HG03565 (cell line): ENCODE measurements at regions not wholly inside any gene's neighbourhood (a gene's known extent, or its start where the extent isn't known, plus 50 kb on each side); places are given as distances from the start of the nearest gene placed in this dataset.
A peak's percentile ranks its signal among the peaks of the same experiment; 100 is the strongest.
"Not testable (repeated sequence)": the region's sequence is repeated elsewhere in the genome, so short reads cannot be mapped to it uniquely, and the experiment has no call there.

Source experiments
- ATAC-seq: cut with Tn5 transposase; IDR thresholded peaks from one replicate; pipeline ENCODE4 v1.9.1; 2021; ENCODE audit warnings: mild to moderate bottlenecking, moderate library complexity; ENCODE audit not compliant: unreplicated experiment

- no peak for ATAC-seq
Measured at GRCh38 chr4:128459547-128459946, 171.9 kb upstream of the PGRMC2 start.

DNA sequence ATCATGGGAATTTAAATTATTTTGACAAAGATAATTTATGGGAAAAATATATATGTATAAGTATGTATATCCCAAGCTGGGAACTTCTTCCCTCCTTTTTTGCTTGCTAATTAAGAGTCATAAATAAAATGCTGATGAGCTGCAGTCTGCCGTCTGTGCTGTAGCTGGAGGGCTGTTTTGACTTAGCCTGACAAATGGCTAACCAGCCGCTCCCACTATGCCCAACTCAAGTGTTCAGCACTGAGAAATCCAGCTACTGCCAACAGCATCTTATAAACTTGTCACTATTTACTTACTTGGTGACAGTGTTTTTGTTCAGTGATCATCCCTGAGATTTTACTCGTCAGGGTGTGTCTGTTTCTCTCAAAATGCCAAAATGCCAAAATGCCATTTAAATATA is 171.2 kb upstream of the PGRMC2 start:
- ATAC-seq = no peak

GRCh38 chr4:128457726-128458125 is 170.1 kb upstream of the PGRMC2 start:
- no peak for ATAC-seq

DNA sequence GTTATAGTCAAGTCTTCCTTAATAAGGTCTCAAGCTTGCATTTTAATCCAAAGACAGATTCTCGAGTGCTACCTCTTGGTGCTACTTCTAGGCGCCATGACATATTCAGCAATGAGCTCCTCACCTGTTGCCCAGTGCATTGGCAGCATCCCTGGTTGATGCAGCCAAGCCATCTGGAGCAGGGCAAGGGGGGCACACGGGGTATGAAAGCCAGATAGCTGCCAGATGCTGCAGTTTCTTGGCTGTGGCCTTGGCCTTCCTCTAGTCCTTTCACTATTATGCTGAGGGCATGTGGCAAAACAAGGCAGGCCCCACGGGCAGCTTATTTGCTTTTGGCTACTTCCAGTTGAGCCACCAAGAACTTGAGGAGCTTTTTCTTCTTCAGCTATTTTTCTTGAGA is 168.6 kb upstream of the PGRMC2 start:
- ATAC-seq = no peak

- no peak for ATAC-seq
Measured at GRCh38 chr4:128455480-128455879, 167.9 kb upstream of the PGRMC2 start.

DNA sequence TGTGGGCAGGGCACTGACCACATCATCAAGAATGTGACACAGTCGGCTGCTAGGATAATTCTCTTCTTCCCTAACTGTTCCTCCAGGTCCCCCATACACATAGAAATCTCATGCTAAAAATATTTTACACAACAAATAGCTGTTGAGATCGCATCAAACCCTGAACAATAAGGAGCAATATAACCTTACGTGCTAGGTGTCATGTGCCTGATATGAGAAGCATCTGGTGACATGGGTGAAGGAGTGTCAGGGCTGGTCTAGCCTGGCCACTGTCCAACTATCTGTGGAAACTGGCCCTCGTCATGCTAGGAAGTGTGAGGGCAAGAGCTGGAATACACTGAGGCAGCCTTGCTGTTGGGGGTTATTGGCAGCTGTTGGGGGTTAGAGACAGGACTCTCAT is 167.3 kb upstream of the PGRMC2 start:
- ATAC-seq = no peak

DNA sequence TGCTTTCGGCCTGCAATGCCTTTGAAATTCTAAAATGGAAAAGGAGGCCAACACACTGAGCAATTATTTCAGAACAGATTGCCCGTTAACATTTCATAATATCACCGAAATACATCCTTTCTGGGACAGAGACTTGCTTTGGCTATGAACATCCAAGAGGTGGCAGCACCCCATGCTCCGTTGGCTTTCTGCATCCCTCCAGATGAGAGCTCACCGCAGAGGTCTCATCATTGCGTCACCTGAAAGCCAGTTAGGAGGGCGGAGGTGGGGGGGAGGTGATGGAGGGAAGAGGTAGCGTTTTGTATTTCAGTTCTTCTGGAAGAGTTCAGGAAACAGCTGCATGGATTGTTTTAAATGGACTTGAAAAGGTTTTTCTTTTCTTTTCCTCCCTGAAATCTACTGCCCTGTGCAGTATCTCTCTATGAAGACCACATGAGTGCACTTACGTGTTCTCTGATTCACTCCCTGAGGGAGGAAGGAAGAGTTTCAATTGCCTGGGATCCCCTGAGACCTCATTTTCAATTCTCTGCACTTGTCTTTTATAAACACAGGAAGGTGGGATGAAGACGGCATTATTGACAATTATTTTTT is 166.8 kb upstream of the PGRMC2 start:
- ATAC-seq = peak; percentile 98

GRCh38 chr4:128452415-128452814 is 164.8 kb upstream of the PGRMC2 start:
- ATAC-seq = no peak

DNA sequence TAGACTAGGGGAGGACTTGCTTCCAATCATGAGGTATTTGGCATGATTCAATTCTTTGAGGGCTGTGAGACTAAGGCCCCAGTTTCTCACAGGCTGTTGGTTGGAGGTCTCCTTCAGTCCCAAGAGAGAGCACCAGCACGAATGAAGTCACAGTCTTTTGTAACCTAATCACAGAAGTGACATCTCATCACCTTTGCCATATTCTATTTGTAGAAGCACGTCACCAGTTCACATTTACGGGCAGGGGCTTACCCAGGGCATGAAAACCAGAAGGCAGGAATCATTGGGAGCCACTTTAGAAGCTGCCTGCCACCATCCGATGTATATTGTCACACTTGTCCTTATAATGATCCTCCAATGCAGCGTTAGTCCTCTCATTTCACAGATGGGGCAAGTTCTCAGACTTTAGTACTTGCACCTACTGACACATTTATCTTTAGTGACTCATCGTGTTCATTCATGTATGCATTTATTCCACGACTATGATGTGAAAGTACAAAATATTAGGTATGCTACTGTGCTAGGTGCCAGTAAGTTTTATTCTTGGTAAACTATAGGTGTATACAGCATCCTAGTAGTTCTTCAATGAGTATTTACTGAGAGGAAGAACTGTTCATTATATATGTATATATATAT is 163.8 kb upstream of the PGRMC2 start:
- ATAC-seq = no peak

GRCh38 chr4:128450326-128451120 is 162.9 kb upstream of the PGRMC2 start:
- no peak for ATAC-seq

GRCh38 chr4:128449251-128449650 is 161.6 kb upstream of the PGRMC2 start:
- no peak for ATAC-seq

DNA sequence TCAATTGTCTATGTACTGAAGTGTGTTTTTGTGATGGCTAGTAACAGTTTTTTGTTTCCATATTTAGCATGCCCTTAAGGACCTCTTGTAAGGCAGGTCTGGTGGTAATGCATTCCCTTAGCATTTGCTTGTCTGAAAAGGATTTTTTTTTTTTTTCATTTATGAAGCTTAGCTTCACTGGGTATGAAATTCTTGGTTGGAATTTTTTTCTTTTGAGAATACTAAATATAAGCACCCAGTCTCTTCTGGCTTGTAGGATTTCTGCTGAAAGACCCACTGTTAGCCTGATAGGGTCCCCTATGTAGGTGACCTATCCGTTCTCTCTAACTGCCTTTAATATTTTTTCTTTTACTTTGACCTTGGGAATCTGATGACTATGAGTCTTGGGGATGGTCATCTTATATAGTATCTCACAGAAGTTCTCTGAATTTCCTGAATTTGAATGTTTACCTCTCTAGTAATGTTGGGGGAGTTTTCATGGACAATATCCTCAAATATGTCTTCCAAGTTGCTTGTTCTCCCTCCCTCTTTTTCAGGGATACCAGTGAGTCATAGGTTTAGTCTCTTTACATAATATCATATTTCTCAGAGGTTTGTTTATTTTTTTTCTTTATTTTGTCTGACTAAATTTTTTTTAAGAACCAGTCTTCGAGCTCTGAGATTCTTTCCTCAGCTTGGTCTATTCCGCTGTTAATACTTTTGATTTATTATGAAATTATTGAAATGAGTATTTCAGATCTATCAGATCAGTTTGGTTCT is 157.1 kb upstream of the PGRMC2 start:
- no peak for ATAC-seq

DNA sequence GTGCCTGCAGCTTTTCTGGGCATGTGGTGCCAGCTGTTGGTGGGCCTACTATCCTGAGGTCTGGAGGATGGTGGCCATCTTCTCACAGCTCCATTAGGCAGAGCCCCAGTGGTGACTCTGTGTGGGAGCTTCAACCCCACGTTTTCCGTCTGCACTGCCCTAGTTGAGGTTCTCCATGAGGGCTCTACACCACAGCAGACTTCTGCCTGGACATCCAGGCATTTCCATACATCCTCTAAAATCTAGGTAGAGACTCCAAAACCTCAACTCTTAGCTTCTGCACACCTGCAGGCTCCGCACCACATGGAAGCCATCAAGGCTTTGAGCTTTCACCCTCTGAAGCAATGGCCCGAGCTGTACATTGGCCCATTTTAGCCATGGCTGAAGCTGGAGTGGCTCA is 153.3 kb upstream of the PGRMC2 start:
- ATAC-seq = no peak

DNA sequence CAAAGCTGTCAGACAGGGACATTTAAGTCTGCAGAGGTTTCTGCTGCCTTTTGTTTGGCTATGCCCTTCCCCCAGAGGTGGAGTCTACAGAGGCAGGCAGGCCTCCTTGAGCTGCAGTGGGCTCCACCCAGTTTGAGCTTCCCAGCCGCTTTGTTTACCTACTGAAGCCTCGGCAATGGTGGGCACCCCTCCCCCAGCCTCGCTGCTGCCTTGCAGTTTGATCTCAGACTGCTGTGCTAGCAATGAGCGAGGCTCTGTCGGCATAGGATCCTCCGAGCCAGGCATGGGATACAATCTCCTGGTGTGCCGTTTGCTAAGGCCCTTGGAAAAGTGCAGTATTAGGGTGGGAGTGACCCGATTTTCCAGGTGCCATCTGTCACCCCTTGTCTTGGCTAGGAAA is 149.4 kb upstream of the PGRMC2 start:
- ATAC-seq = not testable (repeated sequence)

GRCh38 chr4:128429023-128429613 is 141.5 kb upstream of the PGRMC2 start:
- not testable (repeated sequence) for ATAC-seq

DNA sequence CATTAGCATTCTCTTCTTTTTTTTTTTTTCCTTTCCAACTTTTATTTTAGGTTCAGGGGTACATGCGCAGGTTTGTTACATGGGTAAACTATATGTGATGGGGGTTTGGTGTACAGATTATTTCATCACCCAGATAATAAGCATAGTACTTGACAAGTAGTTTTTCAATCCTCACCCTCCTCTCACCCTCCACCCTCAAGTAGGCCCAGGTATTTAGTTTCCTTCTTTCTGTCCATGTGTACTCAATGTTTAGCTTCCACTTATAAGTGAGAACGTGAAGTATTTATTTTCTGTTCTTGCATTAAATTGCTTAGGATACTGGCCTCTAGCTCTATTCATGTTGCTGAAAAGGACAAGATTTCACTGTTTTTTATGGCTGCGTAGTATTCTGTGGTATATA is 140.8 kb upstream of the PGRMC2 start:
- no peak for ATAC-seq

DNA sequence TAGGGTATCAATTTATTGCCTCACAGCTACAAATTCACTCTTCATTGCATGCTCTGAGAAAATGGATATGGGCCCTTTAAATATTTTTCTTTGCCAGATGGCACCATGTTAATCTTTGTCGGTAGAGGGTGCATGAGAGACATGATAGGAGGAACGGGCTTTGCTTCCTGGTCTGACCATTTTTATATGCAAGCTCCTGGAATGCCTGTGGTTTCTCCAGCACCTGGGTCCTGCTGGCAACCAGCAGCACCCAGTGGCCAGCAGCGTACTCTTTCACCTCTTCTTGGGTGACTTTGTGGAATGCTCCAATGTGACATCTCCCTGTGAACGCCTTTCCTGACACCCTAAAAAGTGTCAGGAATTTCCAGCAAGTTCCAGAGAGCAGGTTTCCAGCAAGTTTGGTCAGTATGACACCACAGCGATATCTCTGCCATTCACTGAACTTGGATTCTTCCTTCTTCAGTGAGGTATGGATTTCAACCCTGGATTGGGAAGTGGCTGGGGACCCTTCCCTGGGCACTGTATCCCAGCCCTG is 140.3 kb upstream of the PGRMC2 start:
- ATAC-seq = no peak

DNA sequence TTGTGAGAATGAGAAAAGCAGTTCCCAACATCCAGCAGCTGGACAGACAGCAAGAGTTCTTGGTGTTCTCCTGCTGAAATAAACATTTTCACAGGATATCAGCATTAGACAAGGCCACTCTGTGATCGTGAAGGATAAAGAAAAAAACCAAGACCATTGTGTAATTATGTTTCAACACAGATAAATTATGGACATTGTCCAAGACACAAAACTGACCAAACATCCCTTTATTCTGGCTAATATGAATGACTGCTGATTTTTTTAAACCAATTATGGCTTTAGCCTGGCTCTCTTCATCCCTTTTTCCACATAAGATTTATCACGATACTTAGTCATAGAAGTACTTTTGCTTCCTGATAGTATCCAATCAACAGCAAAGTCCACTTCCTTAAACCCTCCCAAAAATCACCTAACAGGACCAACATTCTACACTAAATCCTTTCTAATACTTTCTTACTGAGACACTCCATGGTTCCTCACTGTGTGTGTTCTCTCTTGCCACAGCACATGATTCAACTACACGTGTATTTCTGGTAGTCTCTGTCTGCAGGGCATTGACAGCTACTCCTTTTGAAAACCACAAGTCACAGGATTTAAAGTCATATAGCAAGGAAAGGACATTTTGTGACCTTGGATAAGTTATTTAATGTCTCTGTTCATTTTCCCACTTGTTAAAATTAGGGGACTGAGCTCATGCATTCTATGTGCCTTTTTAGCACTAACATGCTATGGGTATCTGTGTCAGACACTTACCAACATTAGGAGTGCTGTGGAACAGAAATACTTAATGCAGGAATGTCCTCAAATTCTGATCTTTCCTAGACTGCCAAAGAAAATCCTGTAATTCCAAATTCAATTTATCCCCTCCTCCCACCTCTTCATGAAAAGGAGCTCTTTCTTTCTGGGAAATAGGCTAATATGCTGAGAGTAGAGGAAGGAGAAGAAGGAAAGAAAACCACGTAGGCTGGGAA is 137.2 kb upstream of the PGRMC2 start:
- ATAC-seq = no peak

- not testable (repeated sequence) for ATAC-seq
Measured at GRCh38 chr4:128422296-128422695, 134.7 kb upstream of the PGRMC2 start.

GRCh38 chr4:128416921-128417320 is 129.3 kb upstream of the PGRMC2 start:
- ATAC-seq = no peak
